ENCODE measurements at regions not wholly inside any gene's neighbourhood (a gene's known extent, or its start where the extent isn't known, plus 50 kb on each side); places are given as distances from the start of the nearest gene placed in this dataset.

DNA sequence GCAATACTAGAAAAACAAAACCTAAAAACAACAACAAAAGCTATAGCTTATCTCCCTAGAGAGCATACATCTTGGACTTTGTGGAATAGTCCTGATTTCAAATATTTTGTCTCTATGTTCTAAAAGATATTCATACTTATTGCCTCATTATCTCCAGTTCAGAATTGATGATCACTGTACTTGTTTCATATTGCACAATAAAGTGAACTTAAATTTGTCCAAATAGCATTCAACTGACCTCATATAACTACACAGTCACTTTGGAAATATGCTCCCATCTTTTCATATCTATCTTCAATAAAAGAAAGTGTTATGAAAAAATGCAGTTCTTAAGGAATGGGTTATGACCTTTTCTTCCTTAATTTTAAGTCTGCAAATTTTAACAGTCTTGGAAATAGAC, 228.6 kb upstream of the CMC1 start:
- no peaks in the 10 kb centered on the region for H3K36me3 Mint-ChIP-seq (ENCODE audit: low read depth)
- ATAC-seq (ENCODE audit: poor library complexity) (no peak), DNase-seq (no peak)
- no peaks in the 10 kb centered on the region for H3K4me1 Mint-ChIP-seq (ENCODE audit: low read depth)
- ChIA-PET POLR2A (interaction anchor here (0.7 kb wide), 1 partner anchor 290 kb away, joined by 3 read pairs; no protein-coding TSS in a partner anchor), CTCF (no interaction called here)
- intact Hi-C loops (cut with DNase I, micrococcal nuclease): no loop called here
- TF ChIP-seq, protein P1, sequence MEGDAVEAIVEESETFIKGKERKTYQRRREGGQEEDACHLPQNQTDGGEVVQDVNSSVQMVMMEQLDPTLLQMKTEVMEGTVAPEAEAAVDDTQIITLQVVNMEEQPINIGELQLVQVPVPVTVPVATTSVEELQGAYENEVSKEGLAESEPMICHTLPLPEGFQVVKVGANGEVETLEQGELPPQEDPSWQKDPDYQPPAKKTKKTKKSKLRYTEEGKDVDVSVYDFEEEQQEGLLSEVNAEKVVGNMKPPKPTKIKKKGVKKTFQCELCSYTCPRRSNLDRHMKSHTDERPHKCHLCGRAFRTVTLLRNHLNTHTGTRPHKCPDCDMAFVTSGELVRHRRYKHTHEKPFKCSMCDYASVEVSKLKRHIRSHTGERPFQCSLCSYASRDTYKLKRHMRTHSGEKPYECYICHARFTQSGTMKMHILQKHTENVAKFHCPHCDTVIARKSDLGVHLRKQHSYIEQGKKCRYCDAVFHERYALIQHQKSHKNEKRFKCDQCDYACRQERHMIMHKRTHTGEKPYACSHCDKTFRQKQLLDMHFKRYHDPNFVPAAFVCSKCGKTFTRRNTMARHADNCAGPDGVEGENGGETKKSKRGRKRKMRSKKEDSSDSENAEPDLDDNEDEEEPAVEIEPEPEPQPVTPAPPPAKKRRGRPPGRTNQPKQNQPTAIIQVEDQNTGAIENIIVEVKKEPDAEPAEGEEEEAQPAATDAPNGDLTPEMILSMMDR (IDR thresholded peaks at IDR 0.05): no peak
- H3K27ac ChIP-seq (ENCODE audit: low read depth in 1 of 2, low read length in 2 of 2): no peak overlapping the region
- no peaks in the 10 kb centered on the region for H3K9me3 ChIP-seq (ENCODE audit: control insufficient read depth in 1 of 2, insufficient read depth in 1 of 2, low read length in 2 of 2)
- no peaks in the 10 kb centered on the region for H3K4me1 ChIP-seq (ENCODE audit: insufficient read depth, low read length)
- no peak overlapping the region for H3K27ac Mint-ChIP-seq
- H3K4me3 ChIP-seq (ENCODE audit: low read length): no peak overlapping the region
- H3K36me3 ChIP-seq (ENCODE audit: insufficient read depth, low read length): no peaks in the 10 kb centered on the region
- no peak overlapping the region for H3K4me3 Mint-ChIP-seq
- no peaks in the 10 kb centered on the region for H3K27me3 Mint-ChIP-seq
- no peaks in the 10 kb centered on the region for H3K27me3 ChIP-seq (ENCODE audit: control insufficient read depth in 1 of 2, insufficient read depth in 2 of 2, low read length in 2 of 2)
- no peaks in the 10 kb centered on the region for H3K9me3 Mint-ChIP-seq

DNA sequence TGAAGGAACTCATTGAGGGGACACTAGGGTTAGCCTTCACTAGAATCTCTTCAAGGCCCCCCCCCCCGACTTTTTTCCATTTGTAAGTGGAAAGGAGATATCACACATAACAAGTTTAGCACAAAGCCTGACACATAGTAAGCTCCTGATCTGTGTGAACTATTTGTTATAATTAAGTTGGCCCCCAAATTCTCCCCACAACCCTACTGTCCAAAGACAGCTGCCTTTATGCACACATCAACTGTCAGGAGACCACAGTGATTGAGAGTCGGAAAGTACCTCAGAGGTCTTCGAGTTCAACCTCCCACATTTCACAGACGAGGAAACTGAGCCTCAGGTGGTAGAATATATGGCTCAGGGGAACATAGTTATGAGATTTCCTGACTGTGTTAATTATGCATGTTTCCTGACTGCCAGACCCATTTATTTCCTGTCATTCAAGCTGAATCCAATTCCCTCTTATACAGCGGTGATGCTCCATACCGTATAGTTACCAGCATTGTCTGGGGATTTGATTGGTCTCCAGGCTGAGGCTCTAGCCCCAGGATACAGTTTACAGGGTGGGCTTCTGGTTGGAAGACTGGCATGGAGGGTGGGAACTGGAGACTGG, 227.4 kb upstream of the CMC1 start:
- Histone ChIP-seq H3K27me3 (ENCODE audit: control insufficient read depth in 1 of 2, insufficient read depth in 2 of 2, low read length in 2 of 2) (no peaks in the 10 kb centered on the region), H3K4me1 (ENCODE audit: insufficient read depth, low read length) (no peaks in the 10 kb centered on the region), H3K9me3 (ENCODE audit: control insufficient read depth in 1 of 2, insufficient read depth in 1 of 2, low read length in 2 of 2) (no peaks in the 10 kb centered on the region), H3K36me3 (ENCODE audit: insufficient read depth, low read length) (no peaks in the 10 kb centered on the region), H3K27ac (ENCODE audit: low read depth in 1 of 2, low read length in 2 of 2) (no peak overlapping the region), H3K4me3 (ENCODE audit: low read length) (no peak overlapping the region)
- Mint-ChIP-seq H3K27ac (no peak overlapping the region), H3K27me3 (no peaks in the 10 kb centered on the region), H3K9me3 (no peaks in the 10 kb centered on the region), H3K4me3 (no peak overlapping the region), H3K4me1 (ENCODE audit: low read depth) (no peaks in the 10 kb centered on the region), H3K36me3 (ENCODE audit: low read depth) (no peaks in the 10 kb centered on the region)
- ChIA-PET POLR2A (no interaction called here), CTCF (no interaction called here)
- no peak for DNase-seq
- ATAC-seq (ENCODE audit: poor library complexity): no peak
- TF ChIP-seq, protein P1 (IDR thresholded peaks at IDR 0.05): no peak
- intact Hi-C loops (cut with DNase I, micrococcal nuclease): no loop called here

DNA sequence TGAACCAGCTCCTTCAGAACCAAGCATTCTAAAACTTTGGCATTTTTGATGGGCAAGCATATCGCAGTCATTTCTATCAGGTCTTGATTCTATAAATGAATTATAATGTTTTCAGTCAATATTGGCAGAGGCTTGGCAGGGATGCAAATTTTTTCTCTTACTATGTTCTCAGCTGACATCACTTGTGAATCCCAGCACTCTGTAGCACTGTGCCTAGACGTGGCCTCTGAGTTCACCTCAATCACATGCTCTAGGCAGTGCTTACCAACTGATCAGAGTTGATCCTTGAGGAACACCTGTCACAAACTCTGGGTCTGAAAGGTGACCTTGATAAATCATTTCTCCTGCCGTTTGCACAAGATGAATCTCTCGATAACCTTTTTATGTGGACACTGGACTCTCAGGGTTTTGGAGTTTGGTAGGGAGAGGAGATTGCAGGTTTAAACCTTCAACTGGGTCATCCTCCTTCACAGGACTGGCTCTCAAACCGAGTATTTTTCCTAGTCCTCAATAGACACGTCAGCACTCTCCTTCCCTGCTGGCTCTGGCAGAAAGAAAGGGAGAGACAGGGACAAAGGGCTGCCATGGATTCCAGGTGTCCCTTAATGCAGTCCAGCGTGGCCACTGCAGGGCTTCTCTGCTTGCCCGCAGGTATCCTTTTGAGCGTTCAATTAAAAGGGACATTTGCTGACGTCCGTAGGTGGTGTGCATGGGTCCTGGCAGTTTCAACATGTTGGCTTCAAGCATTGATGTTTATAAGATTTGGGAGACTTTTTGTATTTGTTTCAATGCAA, 222.3 kb upstream of the CMC1 start:
- Histone ChIP-seq H3K36me3 (ENCODE audit: insufficient read depth, low read length) (no peaks in the 10 kb centered on the region), H3K27ac (ENCODE audit: low read depth in 1 of 2, low read length in 2 of 2) (no peak overlapping the region), H3K4me1 (ENCODE audit: insufficient read depth, low read length) (no peaks in the 10 kb centered on the region), H3K4me3 (ENCODE audit: low read length) (no peak overlapping the region), H3K9me3 (ENCODE audit: control insufficient read depth in 1 of 2, insufficient read depth in 1 of 2, low read length in 2 of 2) (peaks cover 0 to under 1% of the 10 kb centered on the region in 2 experiments), H3K27me3 (ENCODE audit: control insufficient read depth in 1 of 2, insufficient read depth in 2 of 2, low read length in 2 of 2) (no peaks in the 10 kb centered on the region)
- POLR2A ChIA-PET: no interaction called here
- H3K36me3 Mint-ChIP-seq (ENCODE audit: low read depth): peaks cover 5% of the 10 kb centered on the region
- H3K4me1 Mint-ChIP-seq (ENCODE audit: low read depth): no peaks in the 10 kb centered on the region
- intact Hi-C loops (cut with DNase I, micrococcal nuclease): no loop called here
- no peak overlapping the region for H3K4me3 Mint-ChIP-seq
- H3K9me3 Mint-ChIP-seq: peaks cover 2% of the 10 kb centered on the region
- CTCF ChIA-PET: no interaction called here
- ATAC-seq (ENCODE audit: poor library complexity): no peak
- TF ChIP-seq, protein P1 (IDR thresholded peaks at IDR 0.05): no peak
- no peak for DNase-seq
- no peak overlapping the region for H3K27ac Mint-ChIP-seq
- H3K27me3 Mint-ChIP-seq: no peaks in the 10 kb centered on the region
